ENCODE measurements at regions not wholly inside any gene's neighbourhood (a gene's known extent, or its start where the extent isn't known, plus 50 kb on each side); places are given as distances from the start of the nearest gene placed in this dataset.

DNA sequence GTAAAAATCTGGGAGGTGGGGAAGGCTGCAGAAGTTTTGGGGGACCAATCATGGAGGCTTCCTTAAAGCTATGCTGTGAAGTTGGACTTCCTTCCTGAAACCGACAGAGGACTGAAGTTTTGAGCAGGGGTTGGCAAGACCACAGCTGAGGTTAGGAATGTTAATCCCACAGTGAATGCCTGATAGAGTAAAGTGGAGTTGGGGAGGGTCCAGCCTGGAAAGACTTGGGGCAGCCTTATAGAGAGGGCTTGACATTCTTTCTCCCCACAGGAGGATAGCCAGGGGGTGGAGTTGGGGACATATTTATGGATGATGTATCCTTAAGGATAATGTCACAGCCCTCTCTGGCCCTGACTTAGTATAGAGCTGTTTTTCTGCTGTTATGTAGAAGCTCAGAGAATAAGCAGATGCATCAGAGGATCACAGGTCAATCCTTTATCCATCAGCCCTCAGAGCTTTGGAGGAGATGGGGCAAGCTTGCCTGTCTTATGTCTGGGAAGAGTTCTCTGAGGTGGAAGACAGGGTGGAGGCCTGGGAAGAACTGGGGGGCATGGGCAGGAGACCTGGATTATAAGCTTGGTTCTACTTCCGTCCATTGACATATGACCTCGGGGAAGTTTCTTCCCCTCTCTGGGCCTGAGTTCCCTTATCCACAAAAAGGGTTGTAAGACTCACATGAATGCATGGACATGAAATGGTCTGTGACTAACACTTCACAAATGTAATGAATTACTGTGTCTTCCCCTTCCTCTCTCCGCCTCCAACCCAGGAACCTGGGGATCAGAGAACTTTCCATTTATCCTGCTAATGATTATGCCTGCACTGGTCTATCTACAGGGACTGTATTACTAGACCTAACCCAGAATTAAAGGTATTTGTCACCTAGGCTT lies 317.8 kb downstream of the MIAT start:
- TF ChIP-seq GATA2 (IDR thresholded peaks at IDR 0.05; ENCODE audit: low read depth, low read length) (no peak), GATA3 (IDR thresholded peaks at IDR 0.05; ENCODE audit: low read depth, low read length) (no peak)

DNA sequence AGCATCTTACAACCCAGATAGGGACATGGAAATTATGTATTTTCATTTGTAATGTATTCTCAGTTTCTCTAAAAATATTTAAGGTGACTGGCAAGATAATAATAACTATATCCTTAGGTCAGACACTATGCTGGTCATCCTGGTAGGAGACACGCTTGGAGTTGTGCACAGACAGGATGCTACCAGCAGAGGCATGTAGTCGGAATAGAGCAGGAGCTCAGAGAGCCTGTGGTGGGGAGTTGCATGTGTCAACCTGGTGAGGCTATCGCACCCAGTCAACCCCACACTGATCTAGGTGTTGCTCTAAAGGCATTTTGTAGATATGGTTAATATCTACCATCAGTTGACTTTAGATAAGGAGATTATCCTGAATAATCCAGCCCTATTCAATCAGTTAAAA lies 318.5 kb downstream of the MIAT start:
- no peak for TF ChIP-seq GATA3 (IDR thresholded peaks at IDR 0.05; ENCODE audit: low read depth, low read length)
- TF ChIP-seq GATA2 (IDR thresholded peaks at IDR 0.05; ENCODE audit: low read depth, low read length), result no peak

DNA sequence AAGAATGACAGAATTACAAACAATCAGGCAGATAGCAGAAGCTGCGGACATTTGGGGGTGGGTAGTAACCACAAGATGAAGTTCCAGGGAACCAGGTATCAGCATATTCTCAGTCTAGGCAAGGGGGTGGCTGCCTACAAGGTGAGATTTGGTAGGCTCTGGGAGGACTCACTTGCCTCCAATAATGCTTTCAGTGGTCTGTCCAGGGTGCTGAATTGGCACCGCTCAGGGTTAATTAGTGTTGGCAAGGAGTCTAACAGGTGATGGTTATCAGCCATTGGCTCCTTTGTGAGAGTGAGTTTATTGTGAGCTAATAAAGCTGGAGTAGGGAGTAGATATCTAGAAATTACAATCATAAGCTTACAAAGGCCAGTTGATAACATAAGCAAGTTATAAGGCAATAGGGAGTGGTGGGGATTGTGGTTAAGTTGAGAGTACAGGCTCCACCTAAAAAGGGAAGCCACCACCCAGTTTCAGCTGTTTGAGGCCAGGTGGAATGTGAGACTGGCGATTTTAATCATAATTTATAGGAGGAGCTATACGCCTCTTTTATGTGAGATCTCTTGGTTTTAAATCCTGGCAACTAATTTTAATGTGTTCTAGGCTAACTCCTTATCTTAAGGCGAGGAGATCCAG lies 320.5 kb downstream of the MIAT start:
- no peak for TF ChIP-seq GATA3 (IDR thresholded peaks at IDR 0.05; ENCODE audit: low read depth, low read length)
- no peak for TF ChIP-seq GATA2 (IDR thresholded peaks at IDR 0.05; ENCODE audit: low read depth, low read length)

DNA sequence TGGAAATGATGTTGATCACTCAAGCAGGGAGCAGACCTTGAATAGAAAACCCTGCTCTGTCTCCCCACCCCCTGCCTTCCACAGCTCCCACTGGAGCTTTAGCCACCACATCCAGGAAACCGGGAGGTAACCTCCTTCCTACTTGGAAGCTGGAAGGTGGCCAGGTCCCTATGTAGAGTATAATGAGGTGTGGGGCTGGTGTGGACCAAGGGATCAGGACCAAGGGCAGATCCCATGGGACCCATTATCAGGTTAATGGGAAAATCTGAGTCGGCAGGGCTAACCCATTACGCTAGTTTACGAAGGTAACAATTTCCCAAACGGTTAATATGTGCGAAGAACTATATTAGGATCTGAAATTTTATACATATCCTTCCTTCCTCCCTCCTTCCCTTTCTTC lies 321.9 kb downstream of the MIAT start:
- no peak for TF ChIP-seq GATA2 (IDR thresholded peaks at IDR 0.05; ENCODE audit: low read depth, low read length)
- no peak for TF ChIP-seq GATA3 (IDR thresholded peaks at IDR 0.05; ENCODE audit: low read depth, low read length)

DNA sequence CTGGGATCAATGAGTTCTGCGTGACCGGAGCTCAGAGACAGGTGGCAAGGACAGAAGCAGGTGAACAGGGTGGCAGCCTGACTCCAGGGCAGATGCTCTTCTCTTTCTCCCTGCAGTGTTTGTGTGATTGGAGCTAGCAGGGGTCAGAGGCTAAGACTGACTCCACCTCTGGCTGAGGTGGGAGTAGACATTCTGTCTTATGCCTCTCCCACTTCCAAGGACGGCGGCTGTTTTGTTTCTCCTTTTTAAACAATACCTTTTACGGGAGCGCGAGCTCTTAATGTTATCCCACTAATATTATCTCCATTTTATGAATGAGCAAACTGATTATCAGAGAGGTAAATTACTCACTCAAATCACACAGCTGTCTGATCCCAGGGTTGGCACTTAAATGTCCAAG lies 323.7 kb downstream of the MIAT start:
- no peak for TF ChIP-seq GATA2 (IDR thresholded peaks at IDR 0.05; ENCODE audit: low read depth, low read length)
- TF ChIP-seq GATA3 (IDR thresholded peaks at IDR 0.05; ENCODE audit: low read depth, low read length), result no peak

DNA sequence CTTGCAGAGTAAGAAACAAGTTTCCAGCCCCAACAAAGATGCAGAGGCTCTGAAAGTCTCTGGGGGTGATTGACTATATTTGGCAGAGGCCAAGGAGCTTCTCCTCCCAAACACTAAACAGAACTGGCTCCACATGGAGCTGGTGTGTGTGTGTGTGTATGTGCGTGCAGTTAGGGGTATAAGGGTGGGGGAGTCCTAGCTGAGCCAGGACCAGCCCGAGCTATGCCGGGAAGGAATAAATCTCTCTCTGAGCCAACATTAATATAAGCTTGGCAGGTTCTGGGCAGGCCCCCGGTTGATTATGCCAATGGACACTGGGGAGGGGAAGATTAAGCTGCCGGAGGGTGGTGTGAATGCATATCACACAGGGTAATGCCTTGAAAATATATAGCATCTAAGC lies 324.2 kb downstream of the MIAT start:
- TF ChIP-seq GATA2 (IDR thresholded peaks at IDR 0.05; ENCODE audit: low read depth, low read length) (no peak), GATA3 (IDR thresholded peaks at IDR 0.05; ENCODE audit: low read depth, low read length) (no peak)

DNA sequence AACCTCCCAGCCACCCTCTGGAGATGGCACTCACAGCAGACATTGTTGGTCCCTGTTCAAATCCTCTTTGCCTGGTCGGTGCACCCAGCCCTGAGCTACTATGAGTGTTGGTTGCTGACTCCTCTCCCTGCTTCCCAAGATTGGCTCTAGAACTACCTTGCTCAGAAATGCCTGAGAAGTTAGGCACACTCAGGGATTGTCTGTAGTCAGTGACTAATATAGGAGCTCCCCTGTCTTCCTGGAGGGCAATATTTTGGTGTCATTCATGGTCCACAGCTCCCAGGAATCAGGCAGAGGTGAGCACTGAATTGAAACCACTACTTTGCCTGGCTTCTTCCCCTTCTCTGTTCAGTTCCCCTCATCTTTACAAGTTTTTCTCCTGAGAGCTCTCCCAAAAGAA lies 325.9 kb downstream of the MIAT start:
- TF ChIP-seq GATA3 (IDR thresholded peaks at IDR 0.05; ENCODE audit: low read depth, low read length), result no peak
- TF ChIP-seq GATA2 (IDR thresholded peaks at IDR 0.05; ENCODE audit: low read depth, low read length), result no peak

DNA sequence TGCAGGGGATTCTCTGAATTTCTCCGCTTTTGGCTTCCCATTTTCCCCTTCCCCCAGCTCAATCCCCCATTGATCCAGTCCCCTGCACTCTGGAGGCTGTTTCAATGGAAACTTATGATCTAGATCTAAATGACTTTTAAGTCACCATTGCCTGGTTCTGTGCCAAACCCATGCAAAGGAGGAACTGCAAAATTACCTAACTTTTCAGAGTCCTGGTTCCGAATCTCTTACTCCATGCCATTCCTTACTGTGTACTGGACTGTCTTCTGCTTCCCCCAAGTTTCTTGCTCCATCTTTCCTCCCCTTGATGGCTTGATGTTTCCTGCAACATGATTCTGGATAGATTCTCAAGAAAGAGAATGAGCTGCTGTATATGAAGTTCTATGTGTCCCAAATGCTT lies 327.8 kb downstream of the MIAT start:
- TF ChIP-seq GATA2 (IDR thresholded peaks at IDR 0.05; ENCODE audit: low read depth, low read length) (no peak), GATA3 (IDR thresholded peaks at IDR 0.05; ENCODE audit: low read depth, low read length) (no peak)

DNA sequence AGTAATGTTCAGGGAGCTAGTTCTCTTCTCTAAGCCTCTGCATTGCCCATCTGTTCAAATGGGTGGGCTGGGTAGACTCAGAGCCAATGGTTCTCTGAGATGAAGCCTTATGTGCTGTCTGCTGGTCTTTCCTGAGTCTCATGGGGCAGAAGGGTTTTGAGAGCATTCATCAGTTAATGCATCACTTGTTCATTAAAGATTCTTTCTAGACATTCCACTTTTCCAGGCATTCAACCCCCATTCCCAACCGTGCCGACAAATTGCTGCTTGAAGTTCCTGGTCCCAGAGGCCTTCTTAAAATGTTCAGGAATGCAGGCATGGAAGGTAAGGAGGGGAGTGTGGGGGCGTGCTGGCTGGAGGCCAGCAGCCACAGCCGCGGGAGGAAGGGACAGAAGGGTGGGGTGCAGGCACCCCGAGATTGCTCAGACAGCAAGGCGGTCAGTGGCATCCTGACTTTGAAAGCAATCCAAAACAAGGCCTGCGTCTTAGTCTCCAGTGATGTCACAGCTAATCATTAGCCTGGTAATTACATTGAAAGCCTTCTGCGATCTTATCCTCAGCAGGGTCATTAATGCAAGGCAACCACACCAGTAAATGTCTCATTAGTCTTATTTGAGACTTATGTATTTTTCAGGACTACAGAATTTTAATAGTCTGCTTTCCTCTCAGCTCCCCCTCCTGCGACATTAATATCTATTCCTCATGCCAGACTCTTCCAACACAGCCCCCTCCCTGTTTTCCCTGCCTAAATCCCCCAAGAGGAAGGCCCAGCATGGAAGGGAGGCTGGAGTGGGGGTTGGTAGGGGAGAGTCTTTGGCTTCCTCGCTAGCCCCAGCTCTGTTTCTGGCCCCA lies 328.8 kb downstream of the MIAT start:
- no peak for TF ChIP-seq GATA3 (IDR thresholded peaks at IDR 0.05; ENCODE audit: low read depth, low read length)
- TF ChIP-seq GATA2 (IDR thresholded peaks at IDR 0.05; ENCODE audit: low read depth, low read length), result no peak

DNA sequence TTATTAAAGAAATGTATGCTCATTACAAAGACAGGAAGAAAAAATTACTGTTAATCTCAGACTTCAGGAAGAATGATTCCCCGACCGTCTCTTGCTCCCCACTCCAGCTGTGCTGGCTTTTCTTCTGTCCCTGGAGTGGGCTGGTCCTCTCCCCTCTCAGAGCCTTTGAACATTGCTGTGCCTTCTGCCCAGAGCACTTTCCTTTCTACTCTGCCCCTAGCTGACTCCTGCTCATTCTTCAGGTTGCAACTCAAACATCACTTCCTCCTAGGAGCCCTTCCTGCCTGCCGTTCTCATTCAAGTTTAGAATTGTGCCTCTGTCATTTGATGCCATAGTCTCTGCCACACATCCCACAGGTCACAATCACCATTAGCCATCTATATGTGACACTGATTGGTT lies 329.5 kb downstream of the MIAT start:
- TF ChIP-seq GATA3 (IDR thresholded peaks at IDR 0.05; ENCODE audit: low read depth, low read length) (no peak), GATA2 (IDR thresholded peaks at IDR 0.05; ENCODE audit: low read depth, low read length) (no peak)

DNA sequence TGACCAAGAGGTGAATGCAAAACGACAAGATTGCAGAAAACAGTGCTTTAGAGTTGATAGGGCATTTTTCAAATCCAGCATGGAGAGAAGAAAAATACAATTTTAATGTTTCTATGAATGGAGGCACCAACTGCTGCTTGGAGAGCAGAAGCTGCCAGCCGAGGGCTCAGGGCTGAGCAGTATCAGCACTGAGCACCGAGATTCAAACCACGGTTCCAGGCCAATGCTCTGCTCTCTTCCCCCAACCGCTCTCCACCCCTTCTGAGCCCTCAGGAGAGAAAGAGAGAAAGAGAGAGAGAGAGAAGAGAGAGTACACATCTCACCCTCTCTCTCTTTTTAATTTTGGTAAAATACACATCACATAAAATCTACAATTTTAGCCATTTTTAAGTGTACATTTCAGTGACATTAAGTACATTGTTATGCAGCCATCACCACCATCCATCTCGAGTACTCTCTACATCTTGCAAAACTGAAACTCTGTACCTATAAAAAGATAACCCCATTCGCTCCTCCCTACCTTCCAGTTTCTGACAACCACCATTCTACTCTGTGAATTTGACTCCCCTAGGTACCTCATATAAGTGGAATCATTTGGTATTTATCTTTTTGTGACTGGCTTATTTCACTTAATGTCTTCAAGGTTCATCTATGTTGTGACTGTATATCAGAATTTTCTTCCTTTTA lies 333.3 kb downstream of the MIAT start:
- TF ChIP-seq GATA3 (IDR thresholded peaks at IDR 0.05; ENCODE audit: low read depth, low read length), result no peak

DNA sequence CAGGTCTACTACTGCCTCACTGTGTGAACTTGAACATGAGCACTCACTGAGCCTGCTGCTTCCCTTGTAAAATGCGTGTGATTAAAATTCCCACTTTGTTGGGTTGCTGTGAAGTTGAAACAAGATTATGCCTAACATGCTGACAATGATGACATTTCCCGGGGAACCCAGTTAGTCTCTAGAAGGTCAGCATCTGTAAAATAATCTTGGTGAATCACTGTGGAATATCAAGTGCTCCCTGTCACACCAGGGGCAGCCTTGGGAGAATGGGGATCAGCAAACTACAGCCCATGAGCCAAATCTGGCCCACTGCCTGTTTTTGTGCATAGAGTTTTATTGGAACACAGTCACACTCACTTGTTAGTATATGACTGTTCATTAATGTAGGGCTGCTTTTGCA lies 335.2 kb downstream of the MIAT start:
- TF ChIP-seq GATA2 (IDR thresholded peaks at IDR 0.05; ENCODE audit: low read depth, low read length) (no peak), GATA3 (IDR thresholded peaks at IDR 0.05; ENCODE audit: low read depth, low read length) (no peak)

DNA sequence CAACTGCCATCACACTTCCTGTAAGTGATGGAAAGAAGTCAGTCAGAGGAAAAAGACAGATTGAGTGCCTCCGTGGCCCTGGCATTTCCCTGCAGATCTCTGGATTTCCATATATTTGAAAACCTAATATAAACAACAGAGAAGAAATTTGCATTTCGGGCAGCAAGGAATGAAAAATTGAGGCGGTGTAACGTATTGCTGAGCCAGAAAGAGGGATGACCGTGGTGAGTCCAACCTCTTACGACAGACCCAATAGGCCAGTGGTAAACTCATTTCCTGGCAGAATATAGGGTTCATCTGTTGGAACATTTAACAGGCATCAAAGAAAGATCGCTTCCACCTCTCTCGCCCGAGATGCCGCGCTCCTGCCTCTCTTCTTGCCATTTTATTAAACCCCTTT lies 336.5 kb downstream of the MIAT start:
- no peak for TF ChIP-seq GATA2 (IDR thresholded peaks at IDR 0.05; ENCODE audit: low read depth, low read length)
- no peak for TF ChIP-seq GATA3 (IDR thresholded peaks at IDR 0.05; ENCODE audit: low read depth, low read length)

DNA sequence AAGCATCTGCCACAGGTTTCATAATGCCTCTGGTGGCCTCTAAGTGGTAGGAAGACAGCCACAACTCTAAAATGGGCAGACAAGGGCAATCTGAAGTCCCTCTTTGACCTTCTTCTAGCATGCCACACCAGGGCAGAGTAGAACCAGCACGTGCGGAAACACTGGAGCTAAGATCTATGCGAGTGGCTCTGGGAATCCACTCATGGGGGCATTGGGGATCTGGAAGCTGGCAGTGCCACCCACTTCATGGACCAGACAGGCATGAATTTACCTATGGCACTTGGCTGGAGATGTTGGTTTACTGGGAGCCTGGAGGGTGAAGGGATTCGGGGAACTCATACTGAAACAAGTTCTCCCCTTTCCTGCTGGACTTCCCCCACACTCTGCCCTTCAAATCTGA lies 337.4 kb downstream of the MIAT start:
- no peak for TF ChIP-seq GATA2 (IDR thresholded peaks at IDR 0.05; ENCODE audit: low read depth, low read length)
- TF ChIP-seq GATA3 (IDR thresholded peaks at IDR 0.05; ENCODE audit: low read depth, low read length), result no peak
